ENCODE measurements at regions not wholly inside any gene's neighbourhood (a gene's known extent, or its start where the extent isn't known, plus 50 kb on each side); places are given as distances from the start of the nearest gene placed in this dataset.

DNA sequence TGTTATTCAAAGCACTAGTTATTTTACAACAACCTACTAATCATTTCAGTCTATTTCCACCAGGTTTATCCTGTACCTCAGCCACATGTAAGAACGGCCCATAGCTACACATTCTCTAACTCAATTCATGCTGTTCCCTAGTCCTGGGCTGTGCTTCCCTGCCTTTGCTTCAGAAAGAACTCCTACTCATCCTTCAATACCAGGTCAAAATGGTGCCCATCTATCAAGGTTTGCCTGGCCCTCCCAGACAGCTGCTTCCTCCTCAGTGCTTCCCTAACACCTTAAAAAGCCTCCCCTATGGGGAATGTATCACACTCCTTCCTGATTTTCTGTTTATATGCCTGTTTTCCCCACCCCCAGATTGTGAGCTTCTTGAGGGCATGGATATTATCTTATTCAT lies 400.7 kb downstream of the MN1 start:
- Histone ChIP-seq H2AFZ (ENCODE audit: low read length) (no peak overlapping the region), H3F3A (ENCODE audit: insufficient read depth, low read length) (no peaks in the 10 kb centered on the region), H3K9ac (ENCODE audit: low read length) (no peak overlapping the region), H3K27me3 (replicated peaks; ENCODE audit: insufficient read depth, low read length) (peaks cover 56% of the 10 kb centered on the region), H3K79me2 (ENCODE audit: low read length) (no peaks in the 10 kb centered on the region), H3K27ac (ENCODE audit: low read length) (no peak overlapping the region), H3K4me3 (ENCODE audit: low read length) (no peak overlapping the region), H3K9me3 (replicated peaks; ENCODE audit: insufficient read depth, low read length) (no peaks in the 10 kb centered on the region), H3K4me1 (ENCODE audit: low read length) (no peaks in the 10 kb centered on the region), H3K9me2 (replicated peaks; ENCODE audit: insufficient read depth, low read length) (no peaks in the 10 kb centered on the region), H4K20me1 (ENCODE audit: insufficient read depth, low read length) (no peaks in the 10 kb centered on the region), H3K36me3 (replicated peaks; ENCODE audit: insufficient read depth, low read length) (no peaks in the 10 kb centered on the region), H3K4me2 (ENCODE audit: low read depth, low read length) (no peak overlapping the region)
- no peak for TF ChIP-seq EZH2phosphoT487 (IDR thresholded peaks at IDR 0.05; ENCODE audit: low read length)
- TF ChIP-seq EZH2 (optimal IDR thresholded peaks at IDR 0.05; ENCODE audit: low read depth, low read length): no peak
- TF ChIP-seq, protein P1, sequence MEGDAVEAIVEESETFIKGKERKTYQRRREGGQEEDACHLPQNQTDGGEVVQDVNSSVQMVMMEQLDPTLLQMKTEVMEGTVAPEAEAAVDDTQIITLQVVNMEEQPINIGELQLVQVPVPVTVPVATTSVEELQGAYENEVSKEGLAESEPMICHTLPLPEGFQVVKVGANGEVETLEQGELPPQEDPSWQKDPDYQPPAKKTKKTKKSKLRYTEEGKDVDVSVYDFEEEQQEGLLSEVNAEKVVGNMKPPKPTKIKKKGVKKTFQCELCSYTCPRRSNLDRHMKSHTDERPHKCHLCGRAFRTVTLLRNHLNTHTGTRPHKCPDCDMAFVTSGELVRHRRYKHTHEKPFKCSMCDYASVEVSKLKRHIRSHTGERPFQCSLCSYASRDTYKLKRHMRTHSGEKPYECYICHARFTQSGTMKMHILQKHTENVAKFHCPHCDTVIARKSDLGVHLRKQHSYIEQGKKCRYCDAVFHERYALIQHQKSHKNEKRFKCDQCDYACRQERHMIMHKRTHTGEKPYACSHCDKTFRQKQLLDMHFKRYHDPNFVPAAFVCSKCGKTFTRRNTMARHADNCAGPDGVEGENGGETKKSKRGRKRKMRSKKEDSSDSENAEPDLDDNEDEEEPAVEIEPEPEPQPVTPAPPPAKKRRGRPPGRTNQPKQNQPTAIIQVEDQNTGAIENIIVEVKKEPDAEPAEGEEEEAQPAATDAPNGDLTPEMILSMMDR (IDR thresholded peaks at IDR 0.05; ENCODE audit: low read length): no peak
- no peak for DNase-seq

DNA sequence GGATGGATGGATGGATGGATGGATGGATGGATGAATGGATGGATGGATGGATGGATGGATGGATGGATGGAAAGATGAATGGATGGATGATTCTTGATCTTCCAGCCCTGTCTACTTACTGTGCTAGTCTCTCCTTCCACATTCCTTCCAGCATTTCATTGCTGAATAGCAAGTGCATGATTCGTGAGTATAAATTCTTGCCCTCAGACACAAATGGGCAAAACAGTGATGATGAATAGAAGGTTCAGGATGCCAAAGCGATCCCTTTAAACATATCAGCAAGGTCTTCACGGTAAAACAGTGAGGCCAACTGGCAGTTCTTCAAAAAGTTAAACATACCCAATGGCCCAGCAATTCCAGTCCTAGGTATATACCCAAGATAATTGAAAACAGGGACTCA lies 400.2 kb downstream of the MN1 start:
- DNase-seq: no peak
- TF ChIP-seq, protein P1 (IDR thresholded peaks at IDR 0.05; ENCODE audit: low read length): no peak
- TF ChIP-seq EZH2 (optimal IDR thresholded peaks at IDR 0.05; ENCODE audit: low read depth, low read length) (no peak), EZH2phosphoT487 (IDR thresholded peaks at IDR 0.05; ENCODE audit: low read length) (no peak)
- no peaks in the 10 kb centered on the region for H3K36me3 ChIP-seq (replicated peaks; ENCODE audit: insufficient read depth, low read length)
- no peaks in the 10 kb centered on the region for H3K4me1 ChIP-seq (ENCODE audit: low read length)
- no peak overlapping the region for H3K9ac ChIP-seq (ENCODE audit: low read length)
- H2AFZ ChIP-seq (ENCODE audit: low read length): no peak overlapping the region
- no peaks in the 10 kb centered on the region for H3F3A ChIP-seq (ENCODE audit: insufficient read depth, low read length)
- no peak overlapping the region for H3K4me2 ChIP-seq (ENCODE audit: low read depth, low read length)
- H3K27me3 ChIP-seq (replicated peaks; ENCODE audit: insufficient read depth, low read length): peaks cover 56% of the 10 kb centered on the region
- no peaks in the 10 kb centered on the region for H3K9me2 ChIP-seq (replicated peaks; ENCODE audit: insufficient read depth, low read length)
- no peak overlapping the region for H3K27ac ChIP-seq (ENCODE audit: low read length)
- no peak overlapping the region for H3K4me3 ChIP-seq (ENCODE audit: low read length)
- no peaks in the 10 kb centered on the region for H4K20me1 ChIP-seq (ENCODE audit: insufficient read depth, low read length)
- H3K79me2 ChIP-seq (ENCODE audit: low read length): no peaks in the 10 kb centered on the region
- H3K9me3 ChIP-seq (replicated peaks; ENCODE audit: insufficient read depth, low read length): no peaks in the 10 kb centered on the region

DNA sequence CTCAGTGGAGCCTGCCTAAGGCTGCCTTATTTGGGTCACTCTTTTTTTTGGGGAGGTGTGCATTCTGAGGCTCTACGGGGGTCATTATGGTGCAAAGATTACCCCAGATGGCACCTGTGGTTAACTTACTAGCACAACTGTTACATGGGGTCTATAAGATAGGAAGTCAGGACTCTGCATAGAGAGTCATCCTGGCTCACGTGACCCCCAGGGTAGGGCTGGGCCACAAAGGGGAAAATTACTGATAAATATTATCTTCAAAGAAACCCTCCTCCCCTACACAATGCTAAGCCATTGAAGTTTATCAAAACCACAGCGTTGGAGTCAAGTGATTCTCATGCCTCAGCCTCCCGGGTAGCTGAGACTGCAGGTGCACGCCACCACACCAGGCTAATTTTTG lies 397.1 kb downstream of the MN1 start:
- no peak overlapping the region for H3K9ac ChIP-seq (ENCODE audit: low read length)
- H2AFZ ChIP-seq (ENCODE audit: low read length): no peak overlapping the region
- H3K27ac ChIP-seq (ENCODE audit: low read length): no peak overlapping the region
- no peaks in the 10 kb centered on the region for H3K79me2 ChIP-seq (ENCODE audit: low read length)
- no peaks in the 10 kb centered on the region for H3K4me1 ChIP-seq (ENCODE audit: low read length)
- H4K20me1 ChIP-seq (ENCODE audit: insufficient read depth, low read length): no peaks in the 10 kb centered on the region
- DNase-seq: no peak
- H3K4me2 ChIP-seq (ENCODE audit: low read depth, low read length): no peak overlapping the region
- TF ChIP-seq, protein P1 (IDR thresholded peaks at IDR 0.05; ENCODE audit: low read length): no peak
- TF ChIP-seq EZH2phosphoT487 (IDR thresholded peaks at IDR 0.05; ENCODE audit: low read length): no peak
- no peak for TF ChIP-seq EZH2 (optimal IDR thresholded peaks at IDR 0.05; ENCODE audit: low read depth, low read length)
- H3K9me2 ChIP-seq (replicated peaks; ENCODE audit: insufficient read depth, low read length): no peaks in the 10 kb centered on the region
- H3K36me3 ChIP-seq (replicated peaks; ENCODE audit: insufficient read depth, low read length): no peaks in the 10 kb centered on the region
- no peak overlapping the region for H3K4me3 ChIP-seq (ENCODE audit: low read length)
- H3K9me3 ChIP-seq (replicated peaks; ENCODE audit: insufficient read depth, low read length): no peaks in the 10 kb centered on the region
- H3K27me3 ChIP-seq (replicated peaks; ENCODE audit: insufficient read depth, low read length): peaks cover 54% of the 10 kb centered on the region
- H3F3A ChIP-seq (ENCODE audit: insufficient read depth, low read length): no peaks in the 10 kb centered on the region

Data from MM.1S (cell line).